ENCODE measurements at regions not wholly inside any gene's neighbourhood (a gene's known extent, or its start where the extent isn't known, plus 50 kb on each side); places are given as distances from the start of the nearest gene placed in this dataset.

DNA sequence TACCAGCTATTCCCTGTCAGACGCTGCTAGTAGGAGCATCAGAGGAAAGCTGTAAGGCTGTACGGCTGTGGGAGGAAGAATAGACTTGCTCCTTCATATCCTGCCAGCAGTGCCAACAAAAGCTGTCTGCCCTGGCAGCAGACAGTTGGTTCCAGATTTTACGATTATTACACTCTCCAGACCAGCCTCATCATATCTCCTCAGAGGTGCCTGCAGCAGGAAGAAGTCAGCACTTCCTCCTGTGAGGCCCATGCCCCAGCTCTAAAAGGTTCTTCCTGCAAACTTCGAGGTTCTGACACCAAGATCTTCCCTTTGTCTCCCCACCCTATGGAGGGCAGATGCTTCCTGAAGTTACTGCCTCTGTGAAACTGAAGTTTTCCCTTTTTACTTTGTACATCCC lies 537.7 kb upstream of the PKDCC start:
- peak overlapping the region; percentile 40 for H2AFZ ChIP-seq (ENCODE audit: insufficient read depth, low read depth, low read length, poor library complexity, severe bottlenecking)
- Mint-ChIP-seq H3K4me3 (no peak overlapping the region), H3K27me3 (ENCODE audit: low read depth in 3 of 3) (no peaks in the 10 kb centered on the region), H3K9me3 (peaks cover 3 to 13% (median 7%) of the 10 kb centered on the region in 7 donors), H3K36me3 (no peaks in the 10 kb centered on the region), H3K4me1 (no peaks in the 10 kb centered on the region), H3K27ac (no peak overlapping the region)
- TF ChIP-seq, protein P1, sequence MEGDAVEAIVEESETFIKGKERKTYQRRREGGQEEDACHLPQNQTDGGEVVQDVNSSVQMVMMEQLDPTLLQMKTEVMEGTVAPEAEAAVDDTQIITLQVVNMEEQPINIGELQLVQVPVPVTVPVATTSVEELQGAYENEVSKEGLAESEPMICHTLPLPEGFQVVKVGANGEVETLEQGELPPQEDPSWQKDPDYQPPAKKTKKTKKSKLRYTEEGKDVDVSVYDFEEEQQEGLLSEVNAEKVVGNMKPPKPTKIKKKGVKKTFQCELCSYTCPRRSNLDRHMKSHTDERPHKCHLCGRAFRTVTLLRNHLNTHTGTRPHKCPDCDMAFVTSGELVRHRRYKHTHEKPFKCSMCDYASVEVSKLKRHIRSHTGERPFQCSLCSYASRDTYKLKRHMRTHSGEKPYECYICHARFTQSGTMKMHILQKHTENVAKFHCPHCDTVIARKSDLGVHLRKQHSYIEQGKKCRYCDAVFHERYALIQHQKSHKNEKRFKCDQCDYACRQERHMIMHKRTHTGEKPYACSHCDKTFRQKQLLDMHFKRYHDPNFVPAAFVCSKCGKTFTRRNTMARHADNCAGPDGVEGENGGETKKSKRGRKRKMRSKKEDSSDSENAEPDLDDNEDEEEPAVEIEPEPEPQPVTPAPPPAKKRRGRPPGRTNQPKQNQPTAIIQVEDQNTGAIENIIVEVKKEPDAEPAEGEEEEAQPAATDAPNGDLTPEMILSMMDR (IDR thresholded peaks at IDR 0.05): no peak
- WGBS (ENCODE audit: insufficient coverage): 0% methylated on average over 4 of the region's 4 CpGs
- no peaks in the 10 kb centered on the region for H4K20me1 ChIP-seq (ENCODE audit: insufficient read depth, low read length)
- H3K9ac ChIP-seq (ENCODE audit: insufficient read depth, low read length, poor library complexity, severe bottlenecking): no peak overlapping the region
- peaks cover 10 to 14% of the 10 kb centered on the region in 2 donors for H3K4me1 ChIP-seq (ENCODE audit: control insufficient read depth in 1 of 2, insufficient read depth in 2 of 2, low read length in 2 of 2)
- peak overlapping the region in 1 of 3 experiments; percentile 13 for H3K4me3 ChIP-seq (replicated peaks in 1 of 3; ENCODE audit: low read depth in 2 of 3, low read length in 3 of 3)
- no peaks in the 10 kb centered on the region for H3K36me3 ChIP-seq (replicated peaks in 1 of 2; ENCODE audit: control insufficient read depth in 1 of 2, insufficient read depth in 2 of 2, low read length in 2 of 2)
- intact Hi-C loops (cut with micrococcal nuclease): no loop called here
- H3K79me2 ChIP-seq (ENCODE audit: insufficient read depth, low read length): no peaks in the 10 kb centered on the region
- no peaks in the 10 kb centered on the region for H3K27me3 ChIP-seq (ENCODE audit: control insufficient read depth in 2 of 2, insufficient read depth in 2 of 2, low read length in 2 of 2)
- H3K4me2 ChIP-seq (replicated peaks; ENCODE audit: extremely low read depth, low read length, poor library complexity, severe bottlenecking): peak overlapping the region; percentile 39
- peak overlapping the region in 1 of 2 donors; percentile 2 for H3K27ac ChIP-seq (ENCODE audit: low read depth in 1 of 2, low read length in 2 of 2)
- DNase-seq: peak in 1 of 3 donors; percentile 6
- no peaks in the 10 kb centered on the region for H3K9me3 ChIP-seq (replicated peaks in 1 of 2; ENCODE audit: control insufficient read depth in 1 of 2, insufficient read depth in 1 of 2, low read length in 2 of 2)

DNA sequence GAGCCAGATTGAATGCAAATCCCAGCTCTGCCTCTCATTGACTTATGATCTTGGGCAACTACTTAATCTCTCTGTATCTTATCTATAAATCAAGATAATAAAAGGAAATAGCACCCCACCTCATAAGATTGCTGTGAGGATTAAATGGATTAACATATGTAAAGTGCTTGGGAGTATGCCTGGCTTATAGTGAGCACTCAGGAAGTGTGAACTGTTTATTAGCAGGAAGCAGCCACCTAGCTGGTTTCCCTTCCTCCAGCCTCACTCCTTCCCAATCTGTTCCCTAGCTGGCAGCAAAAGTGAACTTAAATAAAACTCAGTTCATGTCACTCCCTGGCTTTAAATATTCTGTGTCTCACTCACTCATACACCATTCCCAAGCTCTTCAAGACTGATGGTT lies 526.6 kb upstream of the PKDCC start:
- no peaks in the 10 kb centered on the region for H3K36me3 ChIP-seq (replicated peaks in 1 of 2; ENCODE audit: control insufficient read depth in 1 of 2, insufficient read depth in 2 of 2, low read length in 2 of 2)
- Mint-ChIP-seq H3K36me3 (no peaks in the 10 kb centered on the region), H3K27ac (no peak overlapping the region), H3K27me3 (ENCODE audit: low read depth in 3 of 3) (peaks cover 0 to 2% (median 2%) of the 10 kb centered on the region in 3 donors), H3K4me3 (no peak overlapping the region), H3K9me3 (peaks cover 2 to 4% (median 3%) of the 10 kb centered on the region in 7 donors), H3K4me1 (no peaks in the 10 kb centered on the region)
- H2AFZ ChIP-seq (ENCODE audit: insufficient read depth, low read depth, low read length, poor library complexity, severe bottlenecking): no peak overlapping the region
- H3K9me3 ChIP-seq (replicated peaks in 1 of 2; ENCODE audit: control insufficient read depth in 1 of 2, insufficient read depth in 1 of 2, low read length in 2 of 2): no peaks in the 10 kb centered on the region
- no peaks in the 10 kb centered on the region for H4K20me1 ChIP-seq (ENCODE audit: insufficient read depth, low read length)
- no peak overlapping the region for H3K27ac ChIP-seq (ENCODE audit: low read depth in 1 of 2, low read length in 2 of 2)
- no peak overlapping the region for H3K4me3 ChIP-seq (replicated peaks in 1 of 3; ENCODE audit: low read depth in 2 of 3, low read length in 3 of 3)
- no peaks in the 10 kb centered on the region for H3K27me3 ChIP-seq (ENCODE audit: control insufficient read depth in 2 of 2, insufficient read depth in 2 of 2, low read length in 2 of 2)
- intact Hi-C loops (cut with micrococcal nuclease): no loop called here
- no peak overlapping the region for H3K4me2 ChIP-seq (replicated peaks; ENCODE audit: extremely low read depth, low read length, poor library complexity, severe bottlenecking)
- no peak overlapping the region for H3K9ac ChIP-seq (ENCODE audit: insufficient read depth, low read length, poor library complexity, severe bottlenecking)
- no peaks in the 10 kb centered on the region for H3K79me2 ChIP-seq (ENCODE audit: insufficient read depth, low read length)
- H3K4me1 ChIP-seq (ENCODE audit: control insufficient read depth in 1 of 2, insufficient read depth in 2 of 2, low read length in 2 of 2): no peaks in the 10 kb centered on the region
- TF ChIP-seq, protein P1 (IDR thresholded peaks at IDR 0.05): no peak
- no peak for DNase-seq
